Epidermal melanocyte (primary cell): ENCODE measurements at regions not wholly inside any gene's neighbourhood (a gene's known extent, or its start where the extent isn't known, plus 50 kb on each side); places are given as distances from the start of the nearest gene placed in this dataset.

ENCODE experiments used
- DNase-seq: peaks from one replicate; pipeline ENCODE4 v3.0.0; 2011; ENCODE audit warnings: low spot score; ENCODE audit not compliant: insufficient read length

GRCh38 chr4:110953191-110953590 is 330.3 kb upstream of the PITX2 start:
- no peak for DNase-seq

DNA sequence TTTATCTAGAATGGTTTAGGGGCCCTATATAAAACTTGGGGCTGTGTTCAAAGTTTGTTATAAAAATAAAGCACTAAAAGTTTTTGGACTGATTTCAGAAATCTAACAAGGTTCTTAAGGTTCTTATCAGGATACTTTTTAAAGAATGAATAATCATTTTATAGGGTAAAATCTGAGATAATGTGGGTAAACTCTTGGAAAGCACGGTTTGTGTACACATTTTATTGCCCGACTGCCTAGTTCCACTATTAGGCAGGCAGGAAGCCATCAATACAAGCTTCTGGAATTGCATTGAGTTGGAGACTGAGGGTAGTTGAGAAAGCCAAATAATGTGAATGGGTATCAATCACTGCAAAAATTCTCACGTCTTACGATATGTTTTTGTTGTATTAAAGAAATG is 331.0 kb upstream of the PITX2 start:
- no peak for DNase-seq

- DNase-seq, result no peak
Observed at GRCh38 chr4:110955748-110956147, 332.9 kb upstream of the PITX2 start.

DNA sequence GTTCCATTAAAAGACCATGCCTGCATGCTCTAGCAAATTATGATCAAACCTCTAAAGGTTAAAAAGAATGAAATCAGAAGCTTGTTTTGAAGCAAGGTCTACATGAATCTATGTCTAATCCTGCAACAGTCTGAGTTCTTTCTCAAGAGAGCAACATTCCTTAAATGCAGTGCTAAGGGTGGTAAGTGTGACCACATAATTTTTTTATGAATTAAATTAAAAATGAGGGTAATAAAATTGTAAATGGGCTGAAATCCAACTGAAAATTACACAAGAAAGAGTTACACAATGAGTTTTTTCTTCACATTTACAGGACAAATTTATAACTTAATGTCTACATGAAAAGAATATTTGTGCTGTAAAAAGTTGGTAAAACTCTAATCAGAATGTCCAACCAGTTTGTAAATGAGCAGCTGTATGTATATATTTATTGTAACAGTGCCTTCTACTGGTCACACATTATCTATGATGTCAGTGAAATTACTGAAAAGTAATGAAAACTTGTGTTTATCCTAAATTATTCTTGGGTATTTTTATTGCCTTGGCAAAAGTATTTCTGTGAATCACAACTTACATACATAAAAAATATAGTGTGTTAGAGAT is 336.3 kb upstream of the PITX2 start:
- no peak for DNase-seq

GRCh38 chr4:110961066-110961465 is 338.2 kb upstream of the PITX2 start:
- no peak for DNase-seq

DNA sequence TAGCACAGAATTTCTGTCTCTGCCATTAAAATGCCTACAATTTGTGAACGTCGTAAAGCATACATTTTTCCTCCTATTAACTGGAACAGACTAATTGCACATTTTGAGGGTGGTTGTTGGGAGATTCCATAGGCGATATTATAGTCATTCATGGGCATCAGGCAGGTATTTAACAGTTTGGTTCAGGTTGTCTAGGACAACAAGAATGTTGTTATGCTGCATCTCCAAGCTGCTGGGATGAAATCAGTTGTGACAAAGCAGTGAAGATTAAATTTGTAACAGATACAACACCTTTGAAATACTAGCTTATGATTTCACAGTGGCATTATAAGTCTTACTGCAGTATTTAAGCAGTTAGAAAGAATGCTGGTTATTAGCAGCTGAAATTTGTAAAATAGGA is 339.7 kb upstream of the PITX2 start:
- no peak for DNase-seq

GRCh38 chr4:110963662-110964280 is 340.9 kb upstream of the PITX2 start:
- DNase-seq, result no peak

- DNase-seq, result no peak
Observed at GRCh38 chr4:110967936-110968335, 345.1 kb upstream of the PITX2 start.

- DNase-seq, result no peak
Observed at GRCh38 chr4:110970642-110971041, 347.8 kb upstream of the PITX2 start.

DNA sequence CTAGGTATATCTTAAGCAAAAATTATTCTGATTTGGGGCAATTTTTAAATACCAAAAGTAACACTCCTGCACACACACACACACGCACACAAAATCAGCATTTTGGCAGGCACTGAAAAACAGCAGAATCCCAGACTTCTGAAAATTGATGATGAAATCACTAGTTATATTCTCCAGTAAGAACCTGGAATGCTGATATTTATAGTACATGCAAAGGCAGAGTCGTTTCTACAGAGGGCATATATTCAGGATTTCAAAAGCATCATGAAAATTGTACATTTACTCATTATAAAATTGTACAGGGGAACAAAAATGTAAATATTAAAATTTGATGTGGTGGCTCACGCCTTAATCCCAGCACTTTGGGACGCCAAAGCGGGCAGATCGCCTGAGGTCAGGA is 352.5 kb upstream of the PITX2 start:
- DNase-seq, result no peak

DNA sequence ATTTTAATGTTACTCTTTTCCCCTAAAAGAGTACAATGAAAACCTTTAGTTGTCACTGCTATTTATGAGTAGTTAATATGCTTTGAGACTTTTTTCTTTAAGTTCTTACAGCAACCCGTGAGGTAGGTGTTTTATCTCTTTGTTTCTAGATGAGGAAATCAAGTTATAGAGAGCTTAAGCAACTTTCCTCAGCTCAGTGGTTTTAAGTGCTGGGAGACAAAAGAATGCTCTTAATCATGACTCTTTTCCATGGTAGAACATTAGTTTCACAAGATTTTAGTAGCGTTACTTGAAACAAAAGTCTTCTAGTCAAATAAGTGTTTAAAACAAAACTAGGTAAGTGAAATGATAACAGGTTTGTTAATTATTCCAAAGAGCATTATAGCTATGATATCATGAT is 354.7 kb upstream of the PITX2 start:
- DNase-seq, result no peak

DNA sequence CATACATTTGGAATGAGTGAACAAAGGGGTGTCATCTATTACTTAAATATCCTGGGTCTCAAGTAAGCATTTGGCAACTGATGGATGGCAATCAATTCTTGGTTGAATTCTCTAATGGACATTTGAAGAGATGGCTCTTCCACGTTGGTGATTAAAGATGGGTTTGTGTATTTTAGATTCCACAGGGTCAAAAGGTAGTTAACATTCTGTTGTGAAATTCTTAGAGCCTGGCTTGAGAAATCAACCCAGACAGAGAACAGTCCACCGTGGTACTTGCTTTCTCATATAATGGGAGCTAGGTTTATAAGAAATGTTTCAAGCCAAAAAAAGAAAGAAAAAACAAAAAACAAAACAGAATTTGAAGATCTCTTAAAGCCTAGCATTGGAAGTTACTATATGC is 355.9 kb upstream of the PITX2 start:
- DNase-seq, result no peak

DNA sequence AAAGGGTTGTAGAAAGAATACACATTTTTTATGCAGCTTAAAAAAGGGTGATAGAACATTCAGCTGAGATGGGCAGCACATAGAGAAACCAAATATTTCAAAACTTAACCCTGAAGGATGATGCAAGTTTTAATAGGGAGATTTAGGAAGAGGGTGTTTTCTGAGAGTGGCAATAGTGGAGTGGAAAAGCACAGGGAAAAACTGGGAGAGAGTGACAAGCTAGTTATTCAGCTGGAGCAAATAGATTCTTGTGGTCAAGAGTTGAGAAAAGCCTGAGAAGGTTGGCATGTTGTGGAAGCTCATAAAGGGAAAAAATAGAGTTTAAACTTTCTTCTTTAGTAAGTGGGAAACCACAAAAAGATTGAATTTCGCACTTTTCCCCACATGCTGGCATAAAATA is 359.6 kb upstream of the PITX2 start:
- no peak for DNase-seq

DNA sequence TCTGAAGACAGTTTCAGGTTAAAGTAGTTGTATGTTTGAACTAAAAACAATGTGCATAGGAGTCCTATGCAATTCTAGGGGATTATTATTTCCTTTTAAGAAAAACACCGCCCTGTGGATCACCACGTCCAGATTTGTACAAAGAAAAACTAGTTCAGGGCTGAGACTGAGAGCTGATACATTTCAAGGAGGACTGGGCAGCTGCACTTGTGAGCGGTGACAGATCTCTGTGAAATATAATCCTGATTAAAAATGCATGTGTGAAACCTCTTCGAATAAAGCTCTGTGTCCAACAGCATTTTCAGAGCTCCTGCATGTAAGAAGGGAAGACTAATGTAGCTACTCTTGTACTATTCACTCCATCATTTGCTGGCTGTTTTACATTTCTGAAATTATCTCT is 365.8 kb upstream of the PITX2 start:
- DNase-seq, result no peak

GRCh38 chr4:110989125-110989524 is 366.2 kb upstream of the PITX2 start:
- DNase-seq, result no peak

GRCh38 chr4:110994781-110995180 is 371.9 kb upstream of the PITX2 start:
- DNase-seq, result no peak

DNA sequence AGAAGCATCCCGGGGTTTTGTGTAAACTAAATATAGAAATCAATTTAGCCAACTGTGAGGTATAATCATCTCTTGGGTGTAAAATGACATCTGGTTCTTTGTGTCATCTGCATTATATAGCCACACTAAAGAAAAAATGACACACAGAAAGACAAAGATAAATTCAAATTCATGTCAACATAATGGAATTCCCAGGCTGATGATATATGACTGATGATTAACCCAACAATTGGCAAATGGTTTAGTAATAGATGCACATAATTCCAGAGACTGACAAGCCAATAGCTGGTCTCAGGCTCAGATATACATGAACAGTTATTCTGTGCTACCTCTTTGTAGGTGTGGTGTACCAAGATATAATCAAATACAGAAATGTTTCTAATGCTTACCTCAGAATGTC is 375.4 kb upstream of the PITX2 start:
- DNase-seq, result no peak

- DNase-seq, result no peak
Observed at GRCh38 chr4:111011458-111011857, 388.6 kb upstream of the PITX2 start.

- no peak for DNase-seq
Observed at GRCh38 chr4:111013846-111014245, 391.0 kb upstream of the PITX2 start.

GRCh38 chr4:111014537-111014936 is 391.7 kb upstream of the PITX2 start:
- no peak for DNase-seq

- DNase-seq, result no peak
Observed at GRCh38 chr4:111016416-111016815, 393.5 kb upstream of the PITX2 start.

GRCh38 chr4:111018216-111018615 is 395.3 kb upstream of the PITX2 start:
- DNase-seq, result no peak

- no peak for DNase-seq
Observed at GRCh38 chr4:111020476-111020875, 397.6 kb upstream of the PITX2 start.

- DNase-seq, result no peak
Observed at GRCh38 chr4:111020961-111021360, 398.1 kb upstream of the PITX2 start.
